IPS-18a (cell line): ENCODE measurements at regions not wholly inside any gene's neighbourhood (a gene's known extent, or its start where the extent isn't known, plus 50 kb on each side); places are given as distances from the start of the nearest gene placed in this dataset.
"Not testable (repeated sequence)": the region's sequence is repeated elsewhere in the genome, so short reads cannot be mapped to it uniquely, and the experiment has no call there.

ENCODE experiments used
- H3K27ac ChIP-seq: one replicate; pipeline ENCODE4 v1.5.1; 2013; ENCODE audit warnings: low read length
- H3K27me3 ChIP-seq: one replicate; pipeline ENCODE4 v1.6.1; 2013; ENCODE audit warnings: mild to moderate bottlenecking, low read length; ENCODE audit not compliant: control insufficient read depth, insufficient read depth
- H3K36me3 ChIP-seq: one replicate; pipeline ENCODE4 v1.6.1; 2013; ENCODE audit warnings: low read depth, low read length; ENCODE audit not compliant: control insufficient read depth
- H3K4me1 ChIP-seq: one replicate; pipeline ENCODE4 v1.6.1; 2013; ENCODE audit warnings: low read depth, low read length; ENCODE audit not compliant: control insufficient read depth
- H3K4me3 ChIP-seq: one replicate; pipeline ENCODE4 v1.5.1; 2013; ENCODE audit warnings: low read length
- H3K9ac ChIP-seq: one replicate; pipeline ENCODE4 v1.6.1; 2013; ENCODE audit warnings: mild to moderate bottlenecking, low read length, moderate library complexity
- H3K9me3 ChIP-seq: one replicate; pipeline ENCODE4 v1.6.1; 2013; ENCODE audit warnings: low read depth, low read length; ENCODE audit not compliant: control insufficient read depth

DNA sequence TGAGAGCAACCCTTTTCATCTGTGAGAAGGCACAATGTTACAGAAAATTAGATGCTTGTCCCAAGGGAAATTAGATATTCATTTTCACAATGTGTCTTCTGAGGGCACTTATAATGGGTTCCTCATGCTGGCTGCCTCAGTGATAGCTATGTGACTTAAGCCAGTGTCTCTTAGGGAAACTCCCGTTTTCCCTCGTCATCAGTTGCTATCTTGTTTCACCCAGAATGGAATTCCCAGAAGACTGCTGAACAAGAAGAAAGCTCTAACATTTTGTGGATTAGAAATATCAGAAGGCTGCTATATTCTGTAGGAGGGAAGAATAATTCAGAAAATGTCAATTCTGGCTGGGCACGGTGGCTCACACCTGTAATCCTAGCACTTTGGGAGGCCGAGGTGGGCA is 67.9 kb upstream of the WDR72 start:
- H3K9me3 ChIP-seq: peaks cover 16% of the 10 kb centered on the region
- peaks cover 10% of the 10 kb centered on the region for H3K4me1 ChIP-seq
- no peak overlapping the region for H3K27ac ChIP-seq

DNA sequence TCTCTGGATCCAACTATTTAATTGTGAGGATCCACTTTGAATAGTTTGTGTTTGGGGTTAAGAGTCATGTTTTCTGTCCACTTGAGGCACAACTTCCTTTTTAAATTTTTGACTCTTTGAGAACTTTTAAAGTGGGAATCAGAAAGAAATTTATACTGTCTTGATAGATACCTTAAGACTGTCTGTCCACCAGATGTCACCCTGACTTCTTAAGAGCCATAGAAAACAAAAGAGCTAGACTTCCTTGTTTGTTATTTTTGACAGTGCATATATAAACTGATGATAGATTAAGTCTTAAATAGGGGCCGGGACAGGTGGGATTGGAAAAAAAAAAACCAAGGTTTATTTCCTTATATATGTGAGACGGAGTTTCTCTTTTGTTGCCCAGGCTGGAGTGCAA is 52.1 kb upstream of the WDR72 start:
- no peak overlapping the region for H3K9ac ChIP-seq
- no peaks in the 10 kb centered on the region for H3K36me3 ChIP-seq
- H3K9me3 ChIP-seq: no peaks in the 10 kb centered on the region
- no peaks in the 10 kb centered on the region for H3K4me1 ChIP-seq
- H3K27me3 ChIP-seq: no peaks in the 10 kb centered on the region
- H3K4me3 ChIP-seq: no peak overlapping the region
- no peak overlapping the region for H3K27ac ChIP-seq

More for the DNA sequence above, 67.9 kb upstream of the WDR72 start:
- Histone ChIP-seq H3K27me3 (no peaks in the 10 kb centered on the region), H3K36me3 (no peaks in the 10 kb centered on the region), H3K9ac (no peak overlapping the region), H3K4me3 (no peak overlapping the region)

DNA sequence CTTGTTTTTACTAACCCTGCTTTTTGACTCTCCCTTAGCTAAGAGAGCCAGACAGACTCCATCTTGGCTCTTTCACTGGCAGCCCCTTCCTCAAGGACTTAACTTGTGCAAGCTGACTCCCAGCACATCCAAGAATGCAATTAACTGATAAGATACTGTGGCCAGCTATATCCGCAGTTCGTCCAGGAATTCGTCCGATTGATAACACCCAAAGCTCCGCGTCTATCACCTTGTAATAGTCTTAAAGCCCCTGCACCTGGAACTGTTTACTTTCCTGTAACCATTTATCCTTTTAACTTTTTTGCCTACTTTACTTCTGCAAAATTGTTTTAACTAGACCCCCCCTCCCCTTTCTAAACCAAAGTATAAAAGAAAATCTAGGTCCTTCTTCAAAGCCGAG is 50.8 kb upstream of the WDR72 start:
- H3K27me3 ChIP-seq, H3K27ac ChIP-seq, H3K9me3 ChIP-seq, H3K4me3 ChIP-seq, H3K9ac ChIP-seq, H3K36me3 ChIP-seq, H3K4me1 ChIP-seq: not testable (repeated sequence)
